PC-9 (cell line): ENCODE measurements at regions not wholly inside any gene's neighbourhood (a gene's known extent, or its start where the extent isn't known, plus 50 kb on each side); places are given as distances from the start of the nearest gene placed in this dataset.

Source experiments
- BruUV-seq: library from RNA; stranded (reverse); fragments of 400-500 nt; replicated peaks from 2 replicates; lab custom pipeline; 2021; lab: Mats Ljungman, UMichigan
- CTCF ChIA-PET: fragments of 300-600 bp; sonication (Branson Sonifier 250); formaldehyde crosslinking; loops from one replicate; lab custom pipeline; 2022; ENCODE audit warnings: antibody characterized with exemption; lab: Charles Lee
- POLR2A ChIA-PET: fragments of 300-600 bp; sonication (Branson Sonifier 250); formaldehyde crosslinking; loops from one replicate; lab custom pipeline; 2022; ENCODE audit warnings: antibody characterized with exemption; ENCODE audit not compliant: unreplicated experiment; lab: Charles Lee
- DNase-seq, 2 experiments: peaks; one replicate each; pipeline versions ENCODE4 v3.0.0 to v3.0.0-alpha.2; 2015 to 2022; ENCODE audit warnings: mixed read lengths in 1 of 2
- H2AFZ ChIP-seq: fragments of 200-600 bp; sonication (generic); 2 replicates; pipeline ENCODE4 v1.8.1; 2017; ENCODE audit warnings: antibody characterized with exemption
- H3F3A ChIP-seq: fragments of 200-600 bp; sonication (generic); 2 replicates; pipeline ENCODE4 v1.8.1; 2017; ENCODE audit warnings: antibody characterized with exemption, mild to moderate bottlenecking, low read depth; ENCODE audit not compliant: insufficient read depth
- H3K27ac ChIP-seq: fragments of 200-600 bp; sonication (generic); 2 replicates; pipeline ENCODE4 v1.6.1; 2016; ENCODE audit warnings: mixed run types
- H3K27me3 ChIP-seq: fragments of 200-600 bp; sonication (generic); 2 replicates; pipeline ENCODE4 v1.6.1; 2016; ENCODE audit warnings: low read depth, mixed run types; ENCODE audit not compliant: insufficient read depth
- H3K36me3 ChIP-seq: fragments of 200-600 bp; sonication (generic); 2 replicates; pipeline ENCODE4 v1.6.1; 2016; ENCODE audit warnings: low read depth, mixed run types
- H3K4me1 ChIP-seq: fragments of 200-600 bp; sonication (generic); replicated peaks from 2 replicates; pipeline ENCODE4 v1.6.1; 2016; ENCODE audit warnings: mixed run types; ENCODE audit not compliant: insufficient read depth
- H3K4me2 ChIP-seq: fragments of 200-600 bp; sonication (generic); 2 replicates; pipeline ENCODE4 v1.6.1; 2017; ENCODE audit warnings: mixed run types
- H3K4me3 ChIP-seq: fragments of 200-600 bp; sonication (generic); 2 replicates; pipeline ENCODE4 v1.6.1; 2016; ENCODE audit warnings: mixed run types
- H3K79me2 ChIP-seq: fragments of 200-600 bp; sonication (generic); 2 replicates; pipeline ENCODE4 v1.6.1; 2017; ENCODE audit warnings: low read depth, mixed run types
- H3K9me2 ChIP-seq: fragments of 200-600 bp; sonication (generic); 2 replicates; pipeline ENCODE4 v1.8.1; 2017; ENCODE audit warnings: mild to moderate bottlenecking; ENCODE audit not compliant: insufficient read depth
- H3K9me3 ChIP-seq: fragments of 200-600 bp; sonication (generic); 2 replicates; pipeline ENCODE4 v1.8.1; 2016; ENCODE audit warnings: low read depth; ENCODE audit not compliant: insufficient read depth
- H4K20me1 ChIP-seq: fragments of 200-600 bp; sonication (generic); 2 replicates; pipeline ENCODE4 v1.8.1; 2017; ENCODE audit not compliant: insufficient read depth
- CTCF ChIP-seq: fragments of 200-600 bp; sonication (generic); conservative IDR thresholded peaks from 2 replicates; pipeline ENCODE4 v1.6.1; 2017; ENCODE audit warnings: mixed run types, antibody characterized with exemption, mild to moderate bottlenecking, moderate library complexity
- EZH2 ChIP-seq: fragments of 200-600 bp; sonication (generic); IDR thresholded peaks from 2 replicates; pipeline ENCODE4 v1.8.0; 2017; ENCODE audit warnings: antibody characterized with exemption, low read depth
- intact Hi-C: fragments of 100-400 bp; cut with micrococcal nuclease; formaldehyde crosslinking; loops from one replicate; pipeline ENCODE4 v1.10.0; 2022; ENCODE audit not compliant: unreplicated experiment

GRCh38 chr13:67855741-67856238 is 625.7 kb upstream of the PCDH9 start:
- no peak overlapping the region for H3K4me3 ChIP-seq
- no peak overlapping the region for H2AFZ ChIP-seq
- ChIA-PET CTCF (no interaction called here), POLR2A (no interaction called here)
- DNase-seq, result no peak
- intact Hi-C loops, result no loop called here
- no peak overlapping the region for H3K4me2 ChIP-seq
- no peaks in the 10 kb centered on the region for H3K36me3 ChIP-seq
- no peaks in the 10 kb centered on the region for H3K4me1 ChIP-seq
- TF ChIP-seq CTCF (no peak), EZH2 (no peak)
- no TSS peak for BruUV-seq
- H3K9me2 ChIP-seq, result no peaks in the 10 kb centered on the region
- no peaks in the 10 kb centered on the region for H3F3A ChIP-seq
- no peaks in the 10 kb centered on the region for H4K20me1 ChIP-seq
- H3K27me3 ChIP-seq, result no peaks in the 10 kb centered on the region
- H3K79me2 ChIP-seq, result no peaks in the 10 kb centered on the region
- H3K27ac ChIP-seq, result no peak overlapping the region
- no peaks in the 10 kb centered on the region for H3K9me3 ChIP-seq

- DNase-seq, result no peak
- no peaks in the 10 kb centered on the region for H3K27me3 ChIP-seq
- ChIA-PET POLR2A (no interaction called here), CTCF (no interaction called here)
- no TSS peak for BruUV-seq
- H3K4me3 ChIP-seq, result no peak overlapping the region
- no peaks in the 10 kb centered on the region for H3K9me2 ChIP-seq
- H3K36me3 ChIP-seq, result no peaks in the 10 kb centered on the region
- H3K9me3 ChIP-seq, result no peaks in the 10 kb centered on the region
- no peak overlapping the region for H2AFZ ChIP-seq
- TF ChIP-seq CTCF, result no peak
- no peak for TF ChIP-seq EZH2
- no peak overlapping the region for H3K27ac ChIP-seq
- no peaks in the 10 kb centered on the region for H4K20me1 ChIP-seq
- H3F3A ChIP-seq, result no peaks in the 10 kb centered on the region
- no peak overlapping the region for H3K4me2 ChIP-seq
- intact Hi-C loops, result no loop called here
- no peaks in the 10 kb centered on the region for H3K4me1 ChIP-seq
- no peaks in the 10 kb centered on the region for H3K79me2 ChIP-seq
Measured at GRCh38 chr13:67854990-67855389, 624.9 kb upstream of the PCDH9 start.

GRCh38 chr13:67844574-67844973 is 614.4 kb upstream of the PCDH9 start:
- H3K79me2 ChIP-seq, result no peaks in the 10 kb centered on the region
- POLR2A ChIA-PET, result no interaction called here

More at GRCh38 chr13:67844574-67844973, 614.4 kb upstream of the PCDH9 start:
- no peak for DNase-seq
- Histone ChIP-seq H3K4me3 (no peak overlapping the region), H3F3A (no peaks in the 10 kb centered on the region), H3K4me2 (no peak overlapping the region), H4K20me1 (no peaks in the 10 kb centered on the region), H3K9me2 (no peaks in the 10 kb centered on the region), H3K27ac (no peak overlapping the region), H2AFZ (no peak overlapping the region), H3K27me3 (no peaks in the 10 kb centered on the region), H3K4me1 (no peaks in the 10 kb centered on the region), H3K9me3 (no peaks in the 10 kb centered on the region), H3K36me3 (no peaks in the 10 kb centered on the region)
- TF ChIP-seq EZH2 (no peak), CTCF (no peak)
- intact Hi-C loops, result no loop called here
- no TSS peak for BruUV-seq
- CTCF ChIA-PET, result no interaction called here
